ENCODE measurements at regions not wholly inside any gene's neighbourhood (a gene's known extent, or its start where the extent isn't known, plus 50 kb on each side); places are given as distances from the start of the nearest gene placed in this dataset.

GRCh38 chr9:88741335-88741734, 206.4 kb downstream of the NXNL2 start:
- Histone ChIP-seq H3K36me3 (ENCODE audit: control insufficient read depth in 4 of 4, insufficient read depth in 3 of 4, low read depth in 1 of 4, low read length in 3 of 4) (no peaks in the 10 kb centered on the region), H3K27me3 (ENCODE audit: control insufficient read depth in 4 of 4, insufficient read depth in 4 of 4, low read length in 3 of 4) (peaks cover 0 to 6% (median 0%) of the 10 kb centered on the region in 4 donors), H3K4me1 (ENCODE audit: control insufficient read depth in 4 of 4, insufficient read depth in 4 of 4, low read length in 3 of 4) (no peaks in the 10 kb centered on the region), H3K4me3 (ENCODE audit: low read depth in 1 of 3, low read length in 3 of 3) (no peak overlapping the region), H3K27ac (ENCODE audit: low read depth in 1 of 2, low read length in 2 of 2) (no peak overlapping the region), H3K9ac (ENCODE audit: low read depth in 1 of 2, low read length in 2 of 2) (no peak overlapping the region), H3K9me3 (ENCODE audit: control insufficient read depth in 4 of 4, low read length in 3 of 4) (no peaks in the 10 kb centered on the region)
- 65% methylated on average over 3 of the region's 3 CpGs for WGBS
- no peak for DNase-seq (ENCODE audit: low spot score)
- TF ChIP-seq, protein P1, sequence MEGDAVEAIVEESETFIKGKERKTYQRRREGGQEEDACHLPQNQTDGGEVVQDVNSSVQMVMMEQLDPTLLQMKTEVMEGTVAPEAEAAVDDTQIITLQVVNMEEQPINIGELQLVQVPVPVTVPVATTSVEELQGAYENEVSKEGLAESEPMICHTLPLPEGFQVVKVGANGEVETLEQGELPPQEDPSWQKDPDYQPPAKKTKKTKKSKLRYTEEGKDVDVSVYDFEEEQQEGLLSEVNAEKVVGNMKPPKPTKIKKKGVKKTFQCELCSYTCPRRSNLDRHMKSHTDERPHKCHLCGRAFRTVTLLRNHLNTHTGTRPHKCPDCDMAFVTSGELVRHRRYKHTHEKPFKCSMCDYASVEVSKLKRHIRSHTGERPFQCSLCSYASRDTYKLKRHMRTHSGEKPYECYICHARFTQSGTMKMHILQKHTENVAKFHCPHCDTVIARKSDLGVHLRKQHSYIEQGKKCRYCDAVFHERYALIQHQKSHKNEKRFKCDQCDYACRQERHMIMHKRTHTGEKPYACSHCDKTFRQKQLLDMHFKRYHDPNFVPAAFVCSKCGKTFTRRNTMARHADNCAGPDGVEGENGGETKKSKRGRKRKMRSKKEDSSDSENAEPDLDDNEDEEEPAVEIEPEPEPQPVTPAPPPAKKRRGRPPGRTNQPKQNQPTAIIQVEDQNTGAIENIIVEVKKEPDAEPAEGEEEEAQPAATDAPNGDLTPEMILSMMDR (IDR thresholded peaks at IDR 0.05; ENCODE audit: low read depth, low read length, missing input control): peak; percentile 12
- TF ChIP-seq RAD21 (IDR thresholded peaks at IDR 0.05): peak; percentile 17 to 68
- TF ChIP-seq, protein P2, sequence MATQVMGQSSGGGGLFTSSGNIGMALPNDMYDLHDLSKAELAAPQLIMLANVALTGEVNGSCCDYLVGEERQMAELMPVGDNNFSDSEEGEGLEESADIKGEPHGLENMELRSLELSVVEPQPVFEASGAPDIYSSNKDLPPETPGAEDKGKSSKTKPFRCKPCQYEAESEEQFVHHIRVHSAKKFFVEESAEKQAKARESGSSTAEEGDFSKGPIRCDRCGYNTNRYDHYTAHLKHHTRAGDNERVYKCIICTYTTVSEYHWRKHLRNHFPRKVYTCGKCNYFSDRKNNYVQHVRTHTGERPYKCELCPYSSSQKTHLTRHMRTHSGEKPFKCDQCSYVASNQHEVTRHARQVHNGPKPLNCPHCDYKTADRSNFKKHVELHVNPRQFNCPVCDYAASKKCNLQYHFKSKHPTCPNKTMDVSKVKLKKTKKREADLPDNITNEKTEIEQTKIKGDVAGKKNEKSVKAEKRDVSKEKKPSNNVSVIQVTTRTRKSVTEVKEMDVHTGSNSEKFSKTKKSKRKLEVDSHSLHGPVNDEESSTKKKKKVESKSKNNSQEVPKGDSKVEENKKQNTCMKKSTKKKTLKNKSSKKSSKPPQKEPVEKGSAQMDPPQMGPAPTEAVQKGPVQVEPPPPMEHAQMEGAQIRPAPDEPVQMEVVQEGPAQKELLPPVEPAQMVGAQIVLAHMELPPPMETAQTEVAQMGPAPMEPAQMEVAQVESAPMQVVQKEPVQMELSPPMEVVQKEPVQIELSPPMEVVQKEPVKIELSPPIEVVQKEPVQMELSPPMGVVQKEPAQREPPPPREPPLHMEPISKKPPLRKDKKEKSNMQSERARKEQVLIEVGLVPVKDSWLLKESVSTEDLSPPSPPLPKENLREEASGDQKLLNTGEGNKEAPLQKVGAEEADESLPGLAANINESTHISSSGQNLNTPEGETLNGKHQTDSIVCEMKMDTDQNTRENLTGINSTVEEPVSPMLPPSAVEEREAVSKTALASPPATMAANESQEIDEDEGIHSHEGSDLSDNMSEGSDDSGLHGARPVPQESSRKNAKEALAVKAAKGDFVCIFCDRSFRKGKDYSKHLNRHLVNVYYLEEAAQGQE (IDR thresholded peaks at IDR 0.05): no peak

- TF ChIP-seq GABPA (IDR thresholded peaks at IDR 0.05 in 1 of 2, conservative IDR thresholded peaks at IDR 0.05 in 1 of 2) (no peak), MAX (IDR thresholded peaks at IDR 0.05) (no peak), RAD21 (IDR thresholded peaks at IDR 0.05) (no peak), SP1 (IDR thresholded peaks at IDR 0.05) (no peak), YY1 (IDR thresholded peaks at IDR 0.05) (no peak), TAF1 (conservative IDR thresholded peaks at IDR 0.05) (no peak), RXRA (IDR thresholded peaks at IDR 0.05) (no peak)
- TF ChIP-seq, protein P3, sequence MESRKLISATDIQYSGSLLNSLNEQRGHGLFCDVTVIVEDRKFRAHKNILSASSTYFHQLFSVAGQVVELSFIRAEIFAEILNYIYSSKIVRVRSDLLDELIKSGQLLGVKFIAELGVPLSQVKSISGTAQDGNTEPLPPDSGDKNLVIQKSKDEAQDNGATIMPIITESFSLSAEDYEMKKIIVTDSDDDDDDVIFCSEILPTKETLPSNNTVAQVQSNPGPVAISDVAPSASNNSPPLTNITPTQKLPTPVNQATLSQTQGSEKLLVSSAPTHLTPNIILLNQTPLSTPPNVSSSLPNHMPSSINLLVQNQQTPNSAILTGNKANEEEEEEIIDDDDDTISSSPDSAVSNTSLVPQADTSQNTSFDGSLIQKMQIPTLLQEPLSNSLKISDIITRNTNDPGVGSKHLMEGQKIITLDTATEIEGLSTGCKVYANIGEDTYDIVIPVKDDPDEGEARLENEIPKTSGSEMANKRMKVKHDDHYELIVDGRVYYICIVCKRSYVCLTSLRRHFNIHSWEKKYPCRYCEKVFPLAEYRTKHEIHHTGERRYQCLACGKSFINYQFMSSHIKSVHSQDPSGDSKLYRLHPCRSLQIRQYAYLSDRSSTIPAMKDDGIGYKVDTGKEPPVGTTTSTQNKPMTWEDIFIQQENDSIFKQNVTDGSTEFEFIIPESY (IDR thresholded peaks at IDR 0.05): no peak
- TF ChIP-seq, protein P1 (IDR thresholded peaks at IDR 0.05; ENCODE audit: low read depth, low read length, missing input control): no peak
- TF ChIP-seq, protein P4, sequence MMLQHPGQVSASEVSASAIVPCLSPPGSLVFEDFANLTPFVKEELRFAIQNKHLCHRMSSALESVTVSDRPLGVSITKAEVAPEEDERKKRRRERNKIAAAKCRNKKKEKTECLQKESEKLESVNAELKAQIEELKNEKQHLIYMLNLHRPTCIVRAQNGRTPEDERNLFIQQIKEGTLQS (IDR thresholded peaks at IDR 0.05): no peak
- 75% methylated on average over 6 of the region's 6 CpGs for WGBS
- Histone ChIP-seq H3K27ac (ENCODE audit: low read depth in 1 of 2, low read length in 2 of 2) (no peak overlapping the region), H3K4me3 (ENCODE audit: low read depth in 1 of 3, low read length in 3 of 3) (no peak overlapping the region), H3K9ac (ENCODE audit: low read depth in 1 of 2, low read length in 2 of 2) (no peak overlapping the region), H3K36me3 (ENCODE audit: control insufficient read depth in 4 of 4, insufficient read depth in 3 of 4, low read depth in 1 of 4, low read length in 3 of 4) (no peaks in the 10 kb centered on the region), H3K27me3 (ENCODE audit: control insufficient read depth in 4 of 4, insufficient read depth in 4 of 4, low read length in 3 of 4) (peaks cover 0 to 6% (median 0%) of the 10 kb centered on the region in 4 donors), H3K9me3 (ENCODE audit: control insufficient read depth in 4 of 4, low read length in 3 of 4) (no peaks in the 10 kb centered on the region), H3K4me1 (ENCODE audit: control insufficient read depth in 4 of 4, insufficient read depth in 4 of 4, low read length in 3 of 4) (no peaks in the 10 kb centered on the region)
- no peak for DNase-seq (ENCODE audit: low spot score)
These were observed 207.5 kb downstream of the NXNL2 start for GRCh38 chr9:88742483-88742882.

Data from liver (tissue), 8 donors.